ENCODE measurements at regions not wholly inside any gene's neighbourhood (a gene's known extent, or its start where the extent isn't known, plus 50 kb on each side); places are given as distances from the start of the nearest gene placed in this dataset.

DNA sequence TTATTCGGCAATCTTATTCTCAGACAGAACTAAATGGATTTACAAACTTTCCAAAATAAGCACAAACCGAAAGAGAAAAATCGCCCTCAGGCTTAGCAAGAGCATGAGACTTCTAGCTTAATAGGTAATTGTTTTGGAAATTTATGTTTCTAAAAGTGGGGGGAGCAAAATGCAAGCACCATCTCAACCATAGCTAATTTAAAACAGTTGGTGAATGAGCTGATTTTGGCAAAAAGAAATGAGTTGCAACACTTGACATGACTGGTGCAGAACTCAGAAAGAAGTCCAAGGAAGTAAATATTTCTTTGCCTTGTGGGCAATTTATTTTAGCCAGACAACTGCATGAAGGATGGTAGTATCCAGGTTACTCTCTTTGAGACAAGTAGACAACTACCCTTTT lies 71.5 kb upstream of the PTGFR start (continued):
- TF ChIP-seq EGR1 (IDR thresholded peaks at IDR 0.05; ENCODE audit: low read depth) (no peak), SRF (IDR thresholded peaks at IDR 0.05; ENCODE audit: low read depth) (no peak), EZH2 (IDR thresholded peaks at IDR 0.05) (no peak)
- TF ChIP-seq, protein P1, sequence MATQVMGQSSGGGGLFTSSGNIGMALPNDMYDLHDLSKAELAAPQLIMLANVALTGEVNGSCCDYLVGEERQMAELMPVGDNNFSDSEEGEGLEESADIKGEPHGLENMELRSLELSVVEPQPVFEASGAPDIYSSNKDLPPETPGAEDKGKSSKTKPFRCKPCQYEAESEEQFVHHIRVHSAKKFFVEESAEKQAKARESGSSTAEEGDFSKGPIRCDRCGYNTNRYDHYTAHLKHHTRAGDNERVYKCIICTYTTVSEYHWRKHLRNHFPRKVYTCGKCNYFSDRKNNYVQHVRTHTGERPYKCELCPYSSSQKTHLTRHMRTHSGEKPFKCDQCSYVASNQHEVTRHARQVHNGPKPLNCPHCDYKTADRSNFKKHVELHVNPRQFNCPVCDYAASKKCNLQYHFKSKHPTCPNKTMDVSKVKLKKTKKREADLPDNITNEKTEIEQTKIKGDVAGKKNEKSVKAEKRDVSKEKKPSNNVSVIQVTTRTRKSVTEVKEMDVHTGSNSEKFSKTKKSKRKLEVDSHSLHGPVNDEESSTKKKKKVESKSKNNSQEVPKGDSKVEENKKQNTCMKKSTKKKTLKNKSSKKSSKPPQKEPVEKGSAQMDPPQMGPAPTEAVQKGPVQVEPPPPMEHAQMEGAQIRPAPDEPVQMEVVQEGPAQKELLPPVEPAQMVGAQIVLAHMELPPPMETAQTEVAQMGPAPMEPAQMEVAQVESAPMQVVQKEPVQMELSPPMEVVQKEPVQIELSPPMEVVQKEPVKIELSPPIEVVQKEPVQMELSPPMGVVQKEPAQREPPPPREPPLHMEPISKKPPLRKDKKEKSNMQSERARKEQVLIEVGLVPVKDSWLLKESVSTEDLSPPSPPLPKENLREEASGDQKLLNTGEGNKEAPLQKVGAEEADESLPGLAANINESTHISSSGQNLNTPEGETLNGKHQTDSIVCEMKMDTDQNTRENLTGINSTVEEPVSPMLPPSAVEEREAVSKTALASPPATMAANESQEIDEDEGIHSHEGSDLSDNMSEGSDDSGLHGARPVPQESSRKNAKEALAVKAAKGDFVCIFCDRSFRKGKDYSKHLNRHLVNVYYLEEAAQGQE (IDR thresholded peaks at IDR 0.05; ENCODE audit: low read depth) = no peak

DNA sequence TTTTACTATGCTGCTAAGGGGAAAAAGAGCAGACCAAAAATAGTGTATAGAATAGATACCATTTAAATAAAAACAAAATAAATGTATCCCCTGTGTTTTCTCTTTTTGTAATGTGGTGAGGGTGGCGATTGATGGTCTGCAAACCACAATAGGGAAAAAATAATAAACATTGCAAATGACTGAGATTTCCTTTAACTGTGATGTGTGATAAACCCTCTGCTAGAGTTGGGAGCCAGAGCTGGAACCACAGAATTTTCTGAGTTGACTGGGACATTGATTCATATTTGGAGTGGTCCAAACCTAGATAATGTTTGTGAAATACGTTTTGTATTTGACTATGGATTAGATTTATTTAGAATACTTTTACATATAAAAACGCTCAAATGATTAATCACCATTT lies 70.6 kb upstream of the PTGFR start:
- POLR2A ChIA-PET = no interaction called here
- H3K4me2 ChIP-seq (ENCODE audit: low read length) = no peak overlapping the region
- RAD21 ChIA-PET (ENCODE audit: low non-redundant PET in 1 of 2, low total read pairs in 2 of 2, uncharacterized antibody in 2 of 2, unreplicated experiment in 2 of 2) = no interaction called here

More for the DNA sequence above, 70.6 kb upstream of the PTGFR start:
- intact Hi-C loops (cut with micrococcal nuclease) = no loop called here
- Histone ChIP-seq H3K4me3 (replicated peaks in 1 of 2; ENCODE audit: low read depth in 1 of 2, low read length in 2 of 2) (no peak overlapping the region), H3K36me3 (ENCODE audit: control insufficient read depth in 1 of 2, insufficient read depth in 2 of 2, low read length in 2 of 2) (no peaks in the 10 kb centered on the region), H3K9ac (ENCODE audit: low read length) (no peak overlapping the region), H3K27ac (ENCODE audit: low read depth, low read length) (no peak overlapping the region), H2AFZ (ENCODE audit: low read depth, low read length, poor library complexity, severe bottlenecking) (no peak overlapping the region), H3K27me3 (ENCODE audit: insufficient read depth, low read length) (no peaks in the 10 kb centered on the region), H3K9me2 (ENCODE audit: insufficient read depth) (no peaks in the 10 kb centered on the region), H3K79me2 (ENCODE audit: insufficient read depth, low read length) (no peaks in the 10 kb centered on the region), H3K4me1 (ENCODE audit: control insufficient read depth in 1 of 2, insufficient read depth in 2 of 2, low read length in 2 of 2) (no peaks in the 10 kb centered on the region), H3K9me3 (ENCODE audit: control insufficient read depth in 1 of 2, insufficient read depth in 1 of 2, low read depth in 1 of 2, low read length in 2 of 2) (no peaks in the 10 kb centered on the region), H4K20me1 (ENCODE audit: insufficient read depth) (no peaks in the 10 kb centered on the region)
- no TSS peak for BruUV-seq (replicated peaks)
- CTCF ChIA-PET = no interaction called here
- DNase-seq (ENCODE audit: low read depth, low spot score) = no peak
- TF ChIP-seq EZH2 (IDR thresholded peaks at IDR 0.05) (no peak), RAD21 (IDR thresholded peaks at IDR 0.05; ENCODE audit: low read depth) (no peak), EZH2phosphoT487 (IDR thresholded peaks at IDR 0.05; ENCODE audit: borderline replicate concordance) (no peak), TCF7L2 (IDR thresholded peaks at IDR 0.05; ENCODE audit: borderline replicate concordance, extremely low read depth, insufficient read depth, insufficient read length) (no peak), ZNF274 (IDR thresholded peaks at IDR 0.05; ENCODE audit: low read depth, low read length) (no peak), POLR2AphosphoS5 (IDR thresholded peaks at IDR 0.05; ENCODE audit: low read depth, low read length) (no peak), SP1 (IDR thresholded peaks at IDR 0.05; ENCODE audit: low read depth) (no peak), JUND (IDR thresholded peaks at IDR 0.05) (no peak), YY1 (IDR thresholded peaks at IDR 0.05; ENCODE audit: extremely low read depth, insufficient replicate concordance, low read depth, low read length) (no peak)
- TF ChIP-seq, protein P2, sequence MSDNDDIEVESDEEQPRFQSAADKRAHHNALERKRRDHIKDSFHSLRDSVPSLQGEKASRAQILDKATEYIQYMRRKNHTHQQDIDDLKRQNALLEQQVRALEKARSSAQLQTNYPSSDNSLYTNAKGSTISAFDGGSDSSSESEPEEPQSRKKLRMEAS (IDR thresholded peaks at IDR 0.05) = no peak
- ATAC-seq = no peak

All from HCT116 (cell line).